22Rv1 (cell line): ENCODE measurements at regions not wholly inside any gene's neighbourhood (a gene's known extent, or its start where the extent isn't known, plus 50 kb on each side); places are given as distances from the start of the nearest gene placed in this dataset.

ENCODE experiments used
- CTCF ChIP-seq: fragments of 450-650 bp; IDR thresholded peaks from 2 replicates; pipeline ENCODE4 v1.5.1; 2017; ENCODE audit warnings: mild to moderate bottlenecking
- ZFX ChIP-seq: fragments of 450-650 bp; IDR thresholded peaks from 2 replicates; pipeline ENCODE4 v1.6.1; 2017; ENCODE audit warnings: antibody characterized with exemption, borderline replicate concordance

GRCh38 chr2:172374318-172375240 lies 52.8 kb upstream of the ITGA6 start:
- TF ChIP-seq CTCF (no peak), ZFX (no peak)
